HEK293 (cell line): ENCODE measurements at regions not wholly inside any gene's neighbourhood (a gene's known extent, or its start where the extent isn't known, plus 50 kb on each side); places are given as distances from the start of the nearest gene placed in this dataset.

Experiments
- CTCF ChIA-PET: fragments of 350-600 bp; formaldehyde crosslinking; extraction: SDS; loops from one replicate; lab custom pipeline; 2021; ENCODE audit warnings: antibody characterized with exemption; lab: Yijun Ruan, JAX
- POLR2A ChIA-PET: fragments of 300-600 bp; formaldehyde crosslinking; extraction: SDS; loops from one replicate; lab custom pipeline; 2020; ENCODE audit warnings: antibody characterized with exemption, inconsistent platforms; lab: Yijun Ruan, JAX
- H3K27ac ChIP-seq: fragments of 200-500 bp; sonication (Bioruptor generic); 2 replicates; pipeline ENCODE4 v1.5.1; 2014; ENCODE audit warnings: low read depth, low read length, control low read depth, inconsistent platforms; ENCODE audit errors: extremely low read depth
- H3K36me3 ChIP-seq, 2 experiments: fragments of 200-500 bp in 1 of 2; sonication (Bioruptor generic) in 1 of 2; 1 replicate in 1 of 2; 2 replicates in 1 of 2; pipeline ENCODE4 v1.5.1; 2014 to 2017; ENCODE audit warnings: inconsistent platforms in 2 of 2, low read length in 2 of 2; ENCODE audit not compliant: control insufficient read depth in 2 of 2, insufficient read depth in 1 of 2
- H3K4me1 ChIP-seq: fragments of 200-500 bp; sonication (Bioruptor generic); 2 replicates; pipeline ENCODE4 v1.5.1; 2014; ENCODE audit warnings: mild to moderate bottlenecking, low read length, inconsistent platforms; ENCODE audit not compliant: control insufficient read depth, insufficient read depth
- H3K4me3 ChIP-seq: 2 replicates; pipeline ENCODE4 v1.5.1; 2011; ENCODE audit warnings: low read depth, mild to moderate bottlenecking, control low read depth, low read length, moderate library complexity
- H3K9me3 ChIP-seq: fragments of 200-500 bp; sonication (Bioruptor generic); 2 replicates; pipeline ENCODE4 v1.5.1; 2014; ENCODE audit warnings: low read depth, low read length, inconsistent platforms; ENCODE audit not compliant: control insufficient read depth, insufficient read depth
- AEBP2 ChIP-seq: fragments of 450-650 bp; formaldehyde crosslinking; IDR thresholded peaks from 2 replicates; pipeline ENCODE4 v1.5.1; 2016; ENCODE audit warnings: missing biosample characterization, missing genetic modification characterization, borderline replicate concordance
- HOXA7 ChIP-seq: sonication (generic); formaldehyde crosslinking; IDR thresholded peaks from 2 replicates; pipeline ENCODE4 v1.8.1; 2022; ENCODE audit warnings: missing genetic modification reagents, borderline replicate concordance
- IKZF3 ChIP-seq: fragments of 450-650 bp; IDR thresholded peaks from 2 replicates; pipeline ENCODE4 v1.5.0; 2018; ENCODE audit warnings: missing biosample characterization, mild to moderate bottlenecking, missing genetic modification characterization, moderate library complexity
- KLF8 ChIP-seq: fragments of 450-650 bp; formaldehyde crosslinking; IDR thresholded peaks from 2 replicates; pipeline ENCODE4 v1.5.1; 2016; ENCODE audit warnings: missing biosample characterization, missing genetic modification characterization
- KLF9 ChIP-seq: fragments of 450-650 bp; formaldehyde crosslinking; IDR thresholded peaks from 2 replicates; pipeline ENCODE4 v1.5.1; 2016; ENCODE audit warnings: missing biosample characterization, missing genetic modification characterization, low read depth
- MEIS1 ChIP-seq: sonication (generic); formaldehyde crosslinking; IDR thresholded peaks from 2 replicates; pipeline ENCODE4 v1.8.1; 2022; ENCODE audit warnings: missing genetic modification reagents, mild to moderate bottlenecking, borderline replicate concordance
- OSR2 ChIP-seq: fragments of 450-650 bp; formaldehyde crosslinking; IDR thresholded peaks from 2 replicates; pipeline ENCODE4 v1.5.1; 2016; ENCODE audit warnings: missing biosample characterization, missing genetic modification characterization
- SP3 ChIP-seq: fragments of 450-650 bp; formaldehyde crosslinking; IDR thresholded peaks from 2 replicates; pipeline ENCODE4 v1.5.1; 2016; ENCODE audit warnings: missing biosample characterization, missing genetic modification characterization
- ZBTB11 ChIP-seq: fragments of 450-650 bp; formaldehyde crosslinking; conservative IDR thresholded peaks from 2 replicates; pipeline ENCODE4 v1.5.1; 2016; ENCODE audit warnings: low read depth, missing biosample characterization, missing genetic modification characterization
- ZBTB44 ChIP-seq: fragments of 450-650 bp; IDR thresholded peaks from 2 replicates; pipeline ENCODE4 v1.5.1; 2018; ENCODE audit warnings: missing biosample characterization, mild to moderate bottlenecking, missing genetic modification characterization
- ZBTB48 ChIP-seq: fragments of 450-650 bp; formaldehyde crosslinking; IDR thresholded peaks from 2 replicates; pipeline ENCODE4 v1.5.1; 2016; ENCODE audit warnings: missing biosample characterization, missing genetic modification characterization
- ZFHX2 ChIP-seq: fragments of 450-650 bp; formaldehyde crosslinking; conservative IDR thresholded peaks from 2 replicates; pipeline ENCODE4 v1.5.1; 2016; ENCODE audit warnings: missing biosample characterization, missing genetic modification characterization
- ZFP41 ChIP-seq: fragments of 450-650 bp; formaldehyde crosslinking; IDR thresholded peaks from 2 replicates; pipeline ENCODE4 v1.5.1; 2016; ENCODE audit warnings: missing biosample characterization, missing genetic modification characterization, borderline replicate concordance
- ZIC2 ChIP-seq: fragments of 450-650 bp; formaldehyde crosslinking; IDR thresholded peaks from 2 replicates; pipeline ENCODE4 v1.5.1; 2016; ENCODE audit warnings: missing biosample characterization, missing genetic modification characterization
- ZNF112 ChIP-seq: fragments of 450-650 bp; formaldehyde crosslinking; IDR thresholded peaks from 2 replicates; pipeline ENCODE4 v1.5.0; 2017; ENCODE audit warnings: missing biosample characterization, missing genetic modification characterization
- ZNF133 ChIP-seq: fragments of 450-650 bp; formaldehyde crosslinking; IDR thresholded peaks from 2 replicates; pipeline ENCODE4 v1.5.1; 2016; ENCODE audit warnings: missing biosample characterization, missing genetic modification characterization
- ZNF2 ChIP-seq: fragments of 450-650 bp; formaldehyde crosslinking; IDR thresholded peaks from 2 replicates; pipeline ENCODE4 v1.5.1; 2016; ENCODE audit warnings: missing biosample characterization, missing genetic modification characterization
- ZNF214 ChIP-seq: fragments of 450-650 bp; formaldehyde crosslinking; IDR thresholded peaks from 2 replicates; pipeline ENCODE4 v1.5.1; 2017; ENCODE audit warnings: missing biosample characterization, mild to moderate bottlenecking, missing genetic modification characterization, borderline replicate concordance
- ZNF221 ChIP-seq: fragments of 450-650 bp; formaldehyde crosslinking; IDR thresholded peaks from 2 replicates; pipeline ENCODE4 v1.5.1; 2017; ENCODE audit warnings: missing biosample characterization, missing genetic modification characterization, borderline replicate concordance
- ZNF24 ChIP-seq: fragments of 450-650 bp; formaldehyde crosslinking; IDR thresholded peaks from 2 replicates; pipeline ENCODE4 v1.5.1; 2016; ENCODE audit warnings: missing biosample characterization, missing genetic modification characterization
- ZNF274 ChIP-seq, 2 experiments: fragments of 200-500 bp in 1 of 2; fragments of 450-650 bp in 1 of 2; sonication (Bioruptor generic) in 1 of 2; formaldehyde crosslinking in 1 of 2; IDR thresholded peaks; 2 replicates each; pipeline versions ENCODE4 v1.5.1 to v1.6.1; 2014 to 2016; ENCODE audit warnings: borderline replicate concordance in 1 of 2, inconsistent platforms in 1 of 2, low read length in 1 of 2, missing biosample characterization in 1 of 2, missing genetic modification characterization in 1 of 2
- ZNF354C ChIP-seq: fragments of 450-650 bp; formaldehyde crosslinking; IDR thresholded peaks from 2 replicates; pipeline ENCODE4 v1.5.1; 2016; ENCODE audit warnings: missing biosample characterization, missing genetic modification characterization, low read depth, borderline replicate concordance
- ZNF423 ChIP-seq: fragments of 450-650 bp; formaldehyde crosslinking; IDR thresholded peaks from 2 replicates; pipeline ENCODE4 v1.5.1; 2016; ENCODE audit warnings: missing biosample characterization, missing genetic modification characterization
- ZNF501 ChIP-seq: fragments of 450-650 bp; formaldehyde crosslinking; IDR thresholded peaks from 2 replicates; pipeline ENCODE4 v1.5.1; 2016; ENCODE audit warnings: missing biosample characterization, missing genetic modification characterization
- ZNF600 ChIP-seq: fragments of 450-650 bp; formaldehyde crosslinking; IDR thresholded peaks from 2 replicates; pipeline ENCODE4 v1.5.1; 2016; ENCODE audit warnings: missing biosample characterization, missing genetic modification characterization
- ZNF629 ChIP-seq: fragments of 450-650 bp; formaldehyde crosslinking; IDR thresholded peaks from 2 replicates; pipeline ENCODE4 v1.5.1; 2017; ENCODE audit warnings: missing biosample characterization, missing genetic modification characterization
- ZNF658 ChIP-seq: fragments of 450-650 bp; formaldehyde crosslinking; IDR thresholded peaks from 2 replicates; pipeline ENCODE4; 2016; ENCODE audit warnings: missing biosample characterization, missing genetic modification characterization
- ZNF707 ChIP-seq: fragments of 450-650 bp; formaldehyde crosslinking; IDR thresholded peaks from 2 replicates; pipeline ENCODE4 v1.5.1; 2016; ENCODE audit warnings: missing biosample characterization, missing genetic modification characterization
- ZNF76 ChIP-seq: fragments of 450-650 bp; formaldehyde crosslinking; IDR thresholded peaks from 2 replicates; pipeline ENCODE4; 2016; ENCODE audit warnings: low read depth, missing biosample characterization, missing genetic modification characterization, borderline replicate concordance
- ZNF785 ChIP-seq: fragments of 450-650 bp; formaldehyde crosslinking; IDR thresholded peaks from 2 replicates; pipeline ENCODE4 v1.5.1; 2016; ENCODE audit warnings: missing biosample characterization, missing genetic modification characterization

GRCh38 chr6:141347906-141348492 is 784.7 kb upstream of the GJE1 start:
- CTCF ChIA-PET: no interaction called here
- H3K4me3 ChIP-seq: no peak overlapping the region
- no peak for TF ChIP-seq ZBTB11 (tag by site-specific recombination)
- TF ChIP-seq ZNF707 (tag by site-specific recombination): no peak
- TF ChIP-seq ZNF629 (tag by site-specific recombination): no peak
- TF ChIP-seq ZNF112 (tag by site-specific recombination): no peak
- TF ChIP-seq ZNF24 (tag by site-specific recombination): no peak
- no peak for TF ChIP-seq OSR2
- no peak for TF ChIP-seq ZFP41
- no peak for TF ChIP-seq ZFHX2 (tag by site-specific recombination)
- TF ChIP-seq ZNF76 (tag by site-specific recombination): no peak
- no peak for TF ChIP-seq ZNF501 (tag by site-specific recombination)
- no peak for TF ChIP-seq ZNF354C (tag by site-specific recombination)
- no peak for TF ChIP-seq SP3 (tag by site-specific recombination)
- no peak for TF ChIP-seq ZNF785 (tag by site-specific recombination)
- TF ChIP-seq ZNF600 (tag by site-specific recombination): no peak
- TF ChIP-seq KLF8 (tag by site-specific recombination): no peak
- TF ChIP-seq, all 188 proteins: peak for 0
- Histone ChIP-seq H3K9me3 (no peaks in the 10 kb centered on the region), H3K4me1 (no peaks in the 10 kb centered on the region), H3K27ac (no peak overlapping the region), H3K36me3 (no peaks in the 10 kb centered on the region)
- POLR2A ChIA-PET: no interaction called here

- Histone ChIP-seq H3K27ac (no peak overlapping the region), H3K9me3 (no peaks in the 10 kb centered on the region), H3K36me3 (no peaks in the 10 kb centered on the region), H3K4me1 (no peaks in the 10 kb centered on the region), H3K4me3 (no peak overlapping the region)
- ChIA-PET CTCF (no interaction called here), POLR2A (no interaction called here)
- TF ChIP-seq HOXA7 (CRISPR knock-in tag) (no peak), ZNF423 (tag by site-specific recombination) (no peak), IKZF3 (tag by site-specific recombination) (no peak), ZBTB44 (tag by site-specific recombination) (no peak), ZIC2 (tag by site-specific recombination) (no peak), ZNF221 (no peak), ZNF2 (tag by site-specific recombination) (no peak), KLF9 (tag by site-specific recombination) (no peak), MEIS1 (CRISPR knock-in tag) (no peak), ZNF112 (tag by site-specific recombination) (no peak), ZNF658 (no peak), ZNF274 (IDR thresholded peaks at IDR 0.05; ENCODE audit: low read length) (no peak), ZNF274 (tag by site-specific recombination; IDR thresholded peaks at IDR 0.05; ENCODE audit: borderline replicate concordance) (no peak), ZNF133 (tag by site-specific recombination) (no peak), ZNF214 (tag by site-specific recombination) (no peak), AEBP2 (tag by site-specific recombination) (no peak), ZBTB48 (tag by site-specific recombination) (no peak)
These were observed 785.6 kb upstream of the GJE1 start for GRCh38 chr6:141347086-141347485.
